ENCODE measurements at regions not wholly inside any gene's neighbourhood (a gene's known extent, or its start where the extent isn't known, plus 50 kb on each side); places are given as distances from the start of the nearest gene placed in this dataset.

- no peak overlapping the region for H3K4me3 Mint-ChIP-seq
- no peaks in the 10 kb centered on the region for H3K4me1 Mint-ChIP-seq (ENCODE audit: low read depth)
- H3K27me3 Mint-ChIP-seq (ENCODE audit: low read depth): no peaks in the 10 kb centered on the region
- H3K9me3 Mint-ChIP-seq: no peaks in the 10 kb centered on the region
- H3K36me3 Mint-ChIP-seq (ENCODE audit: low read depth): no peaks in the 10 kb centered on the region
- no peak overlapping the region for H3K27ac Mint-ChIP-seq
Measured at GRCh38 chr5:61924251-61924650, 381.8 kb upstream of the KIF2A start.

- Mint-ChIP-seq H3K9me3 (no peaks in the 10 kb centered on the region), H3K4me3 (no peak overlapping the region), H3K27me3 (ENCODE audit: low read depth) (no peaks in the 10 kb centered on the region), H3K27ac (no peak overlapping the region), H3K4me1 (ENCODE audit: low read depth) (no peaks in the 10 kb centered on the region), H3K36me3 (ENCODE audit: low read depth) (no peaks in the 10 kb centered on the region)
Measured at GRCh38 chr5:61926911-61927310, 379.1 kb upstream of the KIF2A start.

GRCh38 chr5:61931236-61931635, 374.8 kb upstream of the KIF2A start:
- Mint-ChIP-seq H3K36me3 (ENCODE audit: low read depth) (no peaks in the 10 kb centered on the region), H3K4me3 (no peak overlapping the region), H3K27me3 (ENCODE audit: low read depth) (peaks cover 4% of the 10 kb centered on the region), H3K27ac (no peak overlapping the region), H3K4me1 (ENCODE audit: low read depth) (no peaks in the 10 kb centered on the region), H3K9me3 (no peaks in the 10 kb centered on the region)

GRCh38 chr5:61933787-61934626, 372.0 kb upstream of the KIF2A start:
- Mint-ChIP-seq H3K27ac (no peak overlapping the region), H3K27me3 (ENCODE audit: low read depth) (peaks cover 4% of the 10 kb centered on the region), H3K9me3 (no peaks in the 10 kb centered on the region), H3K4me3 (no peak overlapping the region), H3K4me1 (ENCODE audit: low read depth) (no peaks in the 10 kb centered on the region), H3K36me3 (ENCODE audit: low read depth) (no peaks in the 10 kb centered on the region)

GRCh38 chr5:61941637-61942036, 364.4 kb upstream of the KIF2A start:
- H3K27ac Mint-ChIP-seq: no peak overlapping the region
- H3K9me3 Mint-ChIP-seq: no peaks in the 10 kb centered on the region
- no peak overlapping the region for H3K4me3 Mint-ChIP-seq
- H3K27me3 Mint-ChIP-seq (ENCODE audit: low read depth): no peaks in the 10 kb centered on the region
- no peaks in the 10 kb centered on the region for H3K36me3 Mint-ChIP-seq (ENCODE audit: low read depth)
- H3K4me1 Mint-ChIP-seq (ENCODE audit: low read depth): no peaks in the 10 kb centered on the region

- no peaks in the 10 kb centered on the region for H3K36me3 Mint-ChIP-seq (ENCODE audit: low read depth)
- no peaks in the 10 kb centered on the region for H3K27me3 Mint-ChIP-seq (ENCODE audit: low read depth)
- no peak overlapping the region for H3K27ac Mint-ChIP-seq
- H3K4me1 Mint-ChIP-seq (ENCODE audit: low read depth): no peaks in the 10 kb centered on the region
- no peak overlapping the region for H3K4me3 Mint-ChIP-seq
- H3K9me3 Mint-ChIP-seq: no peaks in the 10 kb centered on the region
Measured at GRCh38 chr5:61942462-61943049, 363.4 kb upstream of the KIF2A start.

- Mint-ChIP-seq H3K4me3 (no peak overlapping the region), H3K27me3 (ENCODE audit: low read depth) (no peaks in the 10 kb centered on the region), H3K4me1 (ENCODE audit: low read depth) (no peaks in the 10 kb centered on the region), H3K9me3 (no peaks in the 10 kb centered on the region), H3K27ac (no peak overlapping the region), H3K36me3 (ENCODE audit: low read depth) (no peaks in the 10 kb centered on the region)
Measured at GRCh38 chr5:61943713-61944112, 362.3 kb upstream of the KIF2A start.

GRCh38 chr5:61948151-61948550, 357.9 kb upstream of the KIF2A start:
- Mint-ChIP-seq H3K36me3 (ENCODE audit: low read depth) (no peaks in the 10 kb centered on the region), H3K4me1 (ENCODE audit: low read depth) (no peaks in the 10 kb centered on the region), H3K27ac (no peak overlapping the region), H3K9me3 (no peaks in the 10 kb centered on the region), H3K4me3 (no peak overlapping the region), H3K27me3 (ENCODE audit: low read depth) (no peaks in the 10 kb centered on the region)

- H3K4me1 Mint-ChIP-seq (ENCODE audit: low read depth): no peaks in the 10 kb centered on the region
- no peaks in the 10 kb centered on the region for H3K36me3 Mint-ChIP-seq (ENCODE audit: low read depth)
- H3K4me3 Mint-ChIP-seq: no peak overlapping the region
- H3K9me3 Mint-ChIP-seq: no peaks in the 10 kb centered on the region
- no peak overlapping the region for H3K27ac Mint-ChIP-seq
- H3K27me3 Mint-ChIP-seq (ENCODE audit: low read depth): no peaks in the 10 kb centered on the region
Measured at GRCh38 chr5:61949054-61949678, 356.8 kb upstream of the KIF2A start.

GRCh38 chr5:61949679-61950435, 356.1 kb upstream of the KIF2A start:
- no peaks in the 10 kb centered on the region for H3K4me1 Mint-ChIP-seq (ENCODE audit: low read depth)
- no peak overlapping the region for H3K4me3 Mint-ChIP-seq
- H3K27ac Mint-ChIP-seq: no peak overlapping the region
- no peaks in the 10 kb centered on the region for H3K27me3 Mint-ChIP-seq (ENCODE audit: low read depth)
- no peaks in the 10 kb centered on the region for H3K36me3 Mint-ChIP-seq (ENCODE audit: low read depth)
- H3K9me3 Mint-ChIP-seq: no peaks in the 10 kb centered on the region

- H3K9me3 Mint-ChIP-seq: no peaks in the 10 kb centered on the region
- H3K4me1 Mint-ChIP-seq (ENCODE audit: low read depth): no peaks in the 10 kb centered on the region
- no peaks in the 10 kb centered on the region for H3K27me3 Mint-ChIP-seq (ENCODE audit: low read depth)
- no peak overlapping the region for H3K4me3 Mint-ChIP-seq
- H3K27ac Mint-ChIP-seq: no peak overlapping the region
- H3K36me3 Mint-ChIP-seq (ENCODE audit: low read depth): no peaks in the 10 kb centered on the region
Measured at GRCh38 chr5:61951295-61951694, 354.7 kb upstream of the KIF2A start.

- Mint-ChIP-seq H3K27me3 (ENCODE audit: low read depth) (no peaks in the 10 kb centered on the region), H3K4me1 (ENCODE audit: low read depth) (no peaks in the 10 kb centered on the region)
Measured at GRCh38 chr5:61953913-61954312, 352.1 kb upstream of the KIF2A start.

GRCh38 chr5:61964201-61964600, 341.8 kb upstream of the KIF2A start:
- Mint-ChIP-seq H3K27ac (no peak overlapping the region), H3K27me3 (ENCODE audit: low read depth) (no peaks in the 10 kb centered on the region), H3K9me3 (no peaks in the 10 kb centered on the region), H3K4me1 (ENCODE audit: low read depth) (no peaks in the 10 kb centered on the region), H3K36me3 (ENCODE audit: low read depth) (no peaks in the 10 kb centered on the region), H3K4me3 (no peak overlapping the region)

More at GRCh38 chr5:61953913-61954312, 352.1 kb upstream of the KIF2A start:
- Mint-ChIP-seq H3K4me3 (no peak overlapping the region), H3K27ac (no peak overlapping the region), H3K9me3 (no peaks in the 10 kb centered on the region), H3K36me3 (ENCODE audit: low read depth) (no peaks in the 10 kb centered on the region)

GRCh38 chr5:61965069-61965468, 340.9 kb upstream of the KIF2A start:
- Mint-ChIP-seq H3K27me3 (ENCODE audit: low read depth) (no peaks in the 10 kb centered on the region), H3K9me3 (no peaks in the 10 kb centered on the region), H3K4me3 (no peak overlapping the region), H3K36me3 (ENCODE audit: low read depth) (no peaks in the 10 kb centered on the region), H3K27ac (no peak overlapping the region), H3K4me1 (ENCODE audit: low read depth) (no peaks in the 10 kb centered on the region)
